ENCODE measurements at regions not wholly inside any gene's neighbourhood (a gene's known extent, or its start where the extent isn't known, plus 50 kb on each side); places are given as distances from the start of the nearest gene placed in this dataset.

- Histone ChIP-seq H3K9me3 (ENCODE audit: insufficient read depth, low read depth, low read length) (no peaks in the 10 kb centered on the region), H3K4me1 (ENCODE audit: insufficient read depth, low read length, poor library complexity, severe bottlenecking) (no peaks in the 10 kb centered on the region), H3F3A (ENCODE audit: low read depth) (no peaks in the 10 kb centered on the region), H3K4me3 (ENCODE audit: low read length, poor library complexity, severe bottlenecking) (no peak overlapping the region), H3K9me2 (replicated peaks; ENCODE audit: low read depth, low read length) (no peaks in the 10 kb centered on the region), H3K9ac (ENCODE audit: low read depth, low read length, poor library complexity, severe bottlenecking) (no peak overlapping the region), H3K79me2 (ENCODE audit: insufficient read depth, low read length) (no peaks in the 10 kb centered on the region), H3K27me3 (ENCODE audit: insufficient read depth, low read length, poor library complexity, severe bottlenecking) (no peaks in the 10 kb centered on the region), H3K36me3 (ENCODE audit: insufficient read depth, low read length) (no peaks in the 10 kb centered on the region), H2AFZ (ENCODE audit: low read length) (no peak overlapping the region; the same call in 1 of the 2 replicates), H4K20me1 (ENCODE audit: insufficient read depth, low read length, poor library complexity, severe bottlenecking) (no peaks in the 10 kb centered on the region), H3K4me2 (ENCODE audit: low read depth, low read length, poor library complexity, severe bottlenecking) (no peak overlapping the region)
- TF ChIP-seq, protein P1, sequence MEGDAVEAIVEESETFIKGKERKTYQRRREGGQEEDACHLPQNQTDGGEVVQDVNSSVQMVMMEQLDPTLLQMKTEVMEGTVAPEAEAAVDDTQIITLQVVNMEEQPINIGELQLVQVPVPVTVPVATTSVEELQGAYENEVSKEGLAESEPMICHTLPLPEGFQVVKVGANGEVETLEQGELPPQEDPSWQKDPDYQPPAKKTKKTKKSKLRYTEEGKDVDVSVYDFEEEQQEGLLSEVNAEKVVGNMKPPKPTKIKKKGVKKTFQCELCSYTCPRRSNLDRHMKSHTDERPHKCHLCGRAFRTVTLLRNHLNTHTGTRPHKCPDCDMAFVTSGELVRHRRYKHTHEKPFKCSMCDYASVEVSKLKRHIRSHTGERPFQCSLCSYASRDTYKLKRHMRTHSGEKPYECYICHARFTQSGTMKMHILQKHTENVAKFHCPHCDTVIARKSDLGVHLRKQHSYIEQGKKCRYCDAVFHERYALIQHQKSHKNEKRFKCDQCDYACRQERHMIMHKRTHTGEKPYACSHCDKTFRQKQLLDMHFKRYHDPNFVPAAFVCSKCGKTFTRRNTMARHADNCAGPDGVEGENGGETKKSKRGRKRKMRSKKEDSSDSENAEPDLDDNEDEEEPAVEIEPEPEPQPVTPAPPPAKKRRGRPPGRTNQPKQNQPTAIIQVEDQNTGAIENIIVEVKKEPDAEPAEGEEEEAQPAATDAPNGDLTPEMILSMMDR (conservative IDR thresholded peaks at IDR 0.05; ENCODE audit: low read length) = no peak
- TF ChIP-seq EZH2phosphoT487 (IDR thresholded peaks at IDR 0.05; ENCODE audit: borderline replicate concordance) = no peak
Measured at GRCh38 chr9:73684601-73685000, 532.9 kb downstream of the ANXA1 start.

GRCh38 chr9:73685786-73686185 is 534.1 kb downstream of the ANXA1 start:
- no peak overlapping the region for H3K4me3 ChIP-seq (ENCODE audit: low read length, poor library complexity, severe bottlenecking)
- no peaks in the 10 kb centered on the region for H4K20me1 ChIP-seq (ENCODE audit: insufficient read depth, low read length, poor library complexity, severe bottlenecking)
- no peak overlapping the region for H3K9ac ChIP-seq (ENCODE audit: low read depth, low read length, poor library complexity, severe bottlenecking)
- H3K27me3 ChIP-seq (ENCODE audit: insufficient read depth, low read length, poor library complexity, severe bottlenecking) = no peaks in the 10 kb centered on the region
- TF ChIP-seq, protein P1 (conservative IDR thresholded peaks at IDR 0.05; ENCODE audit: low read length) = no peak
- no peaks in the 10 kb centered on the region for H3F3A ChIP-seq (ENCODE audit: low read depth)
- H3K4me1 ChIP-seq (ENCODE audit: insufficient read depth, low read length, poor library complexity, severe bottlenecking) = no peaks in the 10 kb centered on the region
- no peaks in the 10 kb centered on the region for H3K79me2 ChIP-seq (ENCODE audit: insufficient read depth, low read length)
- H2AFZ ChIP-seq (ENCODE audit: low read length) = no peak overlapping the region
- no peaks in the 10 kb centered on the region for H3K36me3 ChIP-seq (ENCODE audit: insufficient read depth, low read length)
- H3K9me2 ChIP-seq (replicated peaks; ENCODE audit: low read depth, low read length) = no peaks in the 10 kb centered on the region
- H3K4me2 ChIP-seq (ENCODE audit: low read depth, low read length, poor library complexity, severe bottlenecking) = no peak overlapping the region
- H3K9me3 ChIP-seq (ENCODE audit: insufficient read depth, low read depth, low read length) = no peaks in the 10 kb centered on the region

GRCh38 chr9:73689051-73689870 is 537.6 kb downstream of the ANXA1 start:
- Histone ChIP-seq H3K9me3 (ENCODE audit: insufficient read depth, low read depth, low read length) (no peaks in the 10 kb centered on the region), H3K79me2 (ENCODE audit: insufficient read depth, low read length) (no peaks in the 10 kb centered on the region), H3F3A (ENCODE audit: low read depth) (no peaks in the 10 kb centered on the region), H2AFZ (ENCODE audit: low read length) (no peak overlapping the region), H3K9ac (ENCODE audit: low read depth, low read length, poor library complexity, severe bottlenecking) (no peak overlapping the region), H3K4me1 (ENCODE audit: insufficient read depth, low read length, poor library complexity, severe bottlenecking) (no peaks in the 10 kb centered on the region), H3K9me2 (replicated peaks; ENCODE audit: low read depth, low read length) (no peaks in the 10 kb centered on the region), H4K20me1 (ENCODE audit: insufficient read depth, low read length, poor library complexity, severe bottlenecking) (no peaks in the 10 kb centered on the region), H3K4me2 (ENCODE audit: low read depth, low read length, poor library complexity, severe bottlenecking) (no peak overlapping the region), H3K36me3 (ENCODE audit: insufficient read depth, low read length) (no peaks in the 10 kb centered on the region), H3K27me3 (ENCODE audit: insufficient read depth, low read length, poor library complexity, severe bottlenecking) (no peaks in the 10 kb centered on the region), H3K4me3 (ENCODE audit: low read length, poor library complexity, severe bottlenecking) (no peak overlapping the region)
- TF ChIP-seq, protein P1 (conservative IDR thresholded peaks at IDR 0.05; ENCODE audit: low read length) = no peak
- TF ChIP-seq EZH2phosphoT487 (IDR thresholded peaks at IDR 0.05; ENCODE audit: borderline replicate concordance) = no peak

Measured in Loucy (cell line).